ENCODE measurements at regions not wholly inside any gene's neighbourhood (a gene's known extent, or its start where the extent isn't known, plus 50 kb on each side); places are given as distances from the start of the nearest gene placed in this dataset.

DNA sequence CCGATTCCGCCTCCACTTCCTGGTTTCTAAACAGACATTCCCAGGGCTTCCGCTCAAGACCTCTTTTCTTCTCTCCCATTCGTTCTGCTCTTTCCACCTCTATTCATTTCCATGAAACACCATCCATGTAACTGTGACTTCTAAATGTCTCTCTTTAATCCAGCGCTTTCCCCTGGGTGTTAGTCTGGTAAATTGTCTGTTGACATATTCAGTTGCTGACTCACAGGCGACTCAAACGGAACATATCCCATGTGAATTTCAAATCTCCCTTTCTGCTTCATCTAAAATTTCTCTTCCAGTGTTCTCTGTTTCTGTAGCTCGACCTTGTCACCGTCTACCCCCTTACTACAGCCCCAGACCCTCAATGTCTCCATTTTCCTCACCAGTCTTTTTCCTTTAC, 119.1 kb downstream of the PFKFB3 start:
- Histone ChIP-seq H4K20me1 (replicated peaks in 1 of 2; ENCODE audit: control insufficient read depth in 1 of 2, insufficient read depth in 2 of 2, low read length in 2 of 2) (no peaks in the 10 kb centered on the region), H3K79me1 (ENCODE audit: low read depth, low read length) (no peaks in the 10 kb centered on the region), H3K9me3 (ENCODE audit: insufficient read depth in 2 of 2, low read depth in 1 of 2, low read length in 1 of 2) (no peaks in the 10 kb centered on the region), H3K14ac (ENCODE audit: insufficient read length) (no peak overlapping the region), H3K23me2 (ENCODE audit: low read depth, low read length) (no peaks in the 10 kb centered on the region), H2BK120ac (replicated peaks; ENCODE audit: low read depth, low read length) (no peak overlapping the region), H4K8ac (ENCODE audit: extremely low read depth, insufficient read depth, low read length) (no peak overlapping the region), H3K4me2 (ENCODE audit: insufficient read depth in 1 of 2, low read depth in 2 of 2, low read length in 2 of 2) (no peak overlapping the region), H4K5ac (ENCODE audit: insufficient read length, low read depth, low read length) (no peak overlapping the region), H2AFZ (ENCODE audit: low read length) (no peak overlapping the region), H2BK5ac (ENCODE audit: low read depth, low read length) (no peak overlapping the region), H3K9ac (replicated peaks in 1 of 4; ENCODE audit: extremely low read depth in 1 of 4, low read depth in 3 of 4, low read length in 3 of 4) (no peak overlapping the region), H3K4me1 (replicated peaks in 1 of 4; ENCODE audit: control insufficient read depth in 3 of 4, insufficient read depth in 4 of 4, low read length in 3 of 4) (no peaks in the 10 kb centered on the region), H3K4ac (replicated peaks; ENCODE audit: insufficient read length, low read depth, low read length) (no peak overlapping the region), H3K27me3 (replicated peaks in 1 of 4; ENCODE audit: control insufficient read depth in 3 of 4, extremely low read depth in 1 of 4, insufficient read depth in 3 of 4, low read length in 3 of 4) (no peaks in the 10 kb centered on the region), H3K36me3 (ENCODE audit: control insufficient read depth in 2 of 4, insufficient read depth in 4 of 4, low read length in 3 of 4) (no peaks in the 10 kb centered on the region), H3K56ac (replicated peaks; ENCODE audit: insufficient read length, low read depth, low read length) (no peak overlapping the region), H2BK20ac (ENCODE audit: low read length) (no peak overlapping the region), H3K27ac (ENCODE audit: low read depth, low read length) (no peak overlapping the region), H3K4me3 (ENCODE audit: extremely low read depth in 1 of 4, insufficient read depth in 2 of 4, low read depth in 3 of 4, low read length in 4 of 4) (no peak overlapping the region), H3K79me2 (ENCODE audit: control insufficient read depth in 1 of 2, insufficient read depth in 2 of 2, low read length in 2 of 2) (no peaks in the 10 kb centered on the region), H3K23ac (ENCODE audit: insufficient read length) (no peak overlapping the region), H2BK15ac (ENCODE audit: low read length) (no peak overlapping the region), H2AK5ac (ENCODE audit: low read depth, low read length) (no peak overlapping the region), H4K91ac (replicated peaks; ENCODE audit: insufficient read length, low read length) (no peak overlapping the region), H3K18ac (ENCODE audit: extremely low read depth, low read length) (no peak overlapping the region), H2BK12ac (ENCODE audit: low read depth, low read length) (no peak overlapping the region)
- ChIA-PET CTCF (ENCODE audit: partially characterized antibody) (no interaction called here), POLR2A (ENCODE audit: partially characterized antibody) (no interaction called here)
- FAIRE-seq (no peak), DNase-seq (ENCODE audit: low read depth in 1 of 2, low spot score in 2 of 2) (no peak)
- 88% methylated on average over 9 of the region's 9 CpGs; no CpG with 5 or more reads in 1 of the 2 experiments for WGBS, 2 experiments (ENCODE audit: extremely low coverage in 1 of 2, insufficient coverage in 1 of 2, insufficient read length in 1 of 2, insufficient replicate concordance in 2 of 2, low coverage in 1 of 2, low lambda C conversion rate in 2 of 2, missing lambda C conversion rate in 1 of 2)
- TF ChIP-seq GABPA (IDR thresholded peaks at IDR 0.05; ENCODE audit: borderline replicate concordance, insufficient read depth, low read length) (no peak), HDAC6 (IDR thresholded peaks at IDR 0.05; ENCODE audit: low read depth, low read length) (no peak), EZH2 (IDR thresholded peaks at IDR 0.05; ENCODE audit: low read depth, low read length, severe bottlenecking) (no peak), TAF7 (optimal IDR thresholded peaks at IDR 0.05; ENCODE audit: borderline replicate concordance, low read depth, low read length) (no peak), SP4 (IDR thresholded peaks at IDR 0.05; ENCODE audit: low read length) (no peak), KDM5A (IDR thresholded peaks at IDR 0.05; ENCODE audit: low read length) (no peak), FOSL1 (IDR thresholded peaks at IDR 0.05; ENCODE audit: insufficient read depth, low read depth, low read length) (no peak)

Measured in H1 (cell line).